Trophoblast cell (in vitro differentiated cells and primary cell): ENCODE measurements at regions not wholly inside any gene's neighbourhood (a gene's known extent, or its start where the extent isn't known, plus 50 kb on each side); places are given as distances from the start of the nearest gene placed in this dataset.

Experiments used
- DNase-seq, 2 donors: peaks; one replicate each; pipeline ENCODE4 v3.0.0-alpha.2; 2016
- H2AFZ ChIP-seq: 2 replicates; pipeline ENCODE4 v1.6.1; 2013; ENCODE audit warnings: low read length, moderate library complexity, mild to moderate bottlenecking; ENCODE audit not compliant: insufficient read depth, poor library complexity
- H2AK5ac ChIP-seq: 2 replicates; pipeline ENCODE4 v1.6.1; 2013; ENCODE audit warnings: mild to moderate bottlenecking, low read length
- H2BK120ac ChIP-seq: 2 replicates; pipeline ENCODE4 v1.6.1; 2013; ENCODE audit warnings: low read length, mild to moderate bottlenecking, moderate library complexity; ENCODE audit not compliant: insufficient read depth, poor library complexity
- H2BK12ac ChIP-seq: 2 replicates; pipeline ENCODE4 v1.6.1; 2013; ENCODE audit warnings: mild to moderate bottlenecking, low read length, moderate library complexity
- H2BK5ac ChIP-seq: 2 replicates; pipeline ENCODE4 v1.6.1; 2013; ENCODE audit warnings: low read length, low read depth, moderate library complexity, mild to moderate bottlenecking; ENCODE audit not compliant: poor library complexity
- H3K14ac ChIP-seq: 2 replicates; pipeline ENCODE4 v1.6.1; 2013; ENCODE audit warnings: mild to moderate bottlenecking, low read length
- H3K18ac ChIP-seq: 2 replicates; pipeline ENCODE4 v1.6.1; 2013; ENCODE audit warnings: mild to moderate bottlenecking, low read length
- H3K23ac ChIP-seq: 2 replicates; pipeline ENCODE4 v1.6.1; 2013; ENCODE audit warnings: low read length
- H3K27ac ChIP-seq: 2 replicates; pipeline ENCODE4 v1.5.1; 2013; ENCODE audit warnings: low read depth, mild to moderate bottlenecking, inconsistent platforms, low read length, moderate library complexity
- H3K27me3 ChIP-seq: 2 replicates; pipeline ENCODE4 v1.6.1; 2013; ENCODE audit warnings: inconsistent platforms, mild to moderate bottlenecking, low read length, moderate library complexity; ENCODE audit not compliant: insufficient read depth
- H3K36me3 ChIP-seq, 2 experiments: 1 replicate in 1 of 2; 2 replicates in 1 of 2; pipeline ENCODE4 v1.6.1; 2013; ENCODE audit warnings: low read length in 2 of 2, mild to moderate bottlenecking in 2 of 2, moderate library complexity in 1 of 2; ENCODE audit not compliant: insufficient read depth in 2 of 2, control insufficient read depth in 1 of 2
- H3K4ac ChIP-seq: 2 replicates; pipeline ENCODE4 v1.6.1; 2013; ENCODE audit warnings: low read depth, mild to moderate bottlenecking, low read length, moderate library complexity
- H3K4me1 ChIP-seq, 2 experiments: 1 replicate in 1 of 2; 2 replicates in 1 of 2; pipeline ENCODE4 v1.6.1; 2013; ENCODE audit warnings: low read length in 2 of 2, mild to moderate bottlenecking in 2 of 2, moderate library complexity in 1 of 2; ENCODE audit not compliant: insufficient read depth in 2 of 2, control insufficient read depth in 1 of 2
- H3K4me2 ChIP-seq: 2 replicates; pipeline ENCODE4 v1.6.1; 2013; ENCODE audit warnings: inconsistent platforms, mild to moderate bottlenecking, low read length, moderate library complexity
- H3K4me3 ChIP-seq: 2 replicates; pipeline ENCODE4 v1.5.1; 2013; ENCODE audit warnings: mild to moderate bottlenecking, low read depth, low read length, inconsistent platforms
- H3K79me1 ChIP-seq: one replicate; pipeline ENCODE4 v1.6.1; 2013; ENCODE audit warnings: low read length
- H3K79me2 ChIP-seq: 2 replicates; pipeline ENCODE4 v1.6.1; 2013; ENCODE audit warnings: low read length, mild to moderate bottlenecking; ENCODE audit not compliant: control insufficient read depth, insufficient read depth, poor library complexity
- H3K9ac ChIP-seq: 2 replicates; pipeline ENCODE4 v1.6.1; 2013; ENCODE audit warnings: mild to moderate bottlenecking, low read length
- H3K9me3 ChIP-seq: 2 replicates; pipeline ENCODE4 v1.6.1; 2013; ENCODE audit warnings: low read depth, mild to moderate bottlenecking, control low read depth, inconsistent platforms, low read length; ENCODE audit not compliant: insufficient read depth
- H4K12ac ChIP-seq: 2 replicates; pipeline ENCODE4 v1.6.1; 2013; ENCODE audit warnings: low read depth, mild to moderate bottlenecking, low read length, moderate library complexity
- H4K8ac ChIP-seq: 2 replicates; pipeline ENCODE4 v1.6.1; 2013; ENCODE audit warnings: low read depth, mild to moderate bottlenecking, low read length, moderate library complexity
- H4K91ac ChIP-seq: one replicate; pipeline ENCODE4 v1.6.1; 2013; ENCODE audit warnings: low read depth, mild to moderate bottlenecking, low read length, moderate library complexity
- WGBS: extraction: QIAGEN DNeasy Blood & Tissue Kit; methylation state at CpG from one replicate; pipeline ENCODE4 v1.1.7; 2013; ENCODE audit warnings: missing lambda C conversion rate; ENCODE audit not compliant: insufficient read length, insufficient coverage; ENCODE audit errors: extremely low coverage; 5-methylcytosine and 5-hydroxymethylcytosine counted together

DNA sequence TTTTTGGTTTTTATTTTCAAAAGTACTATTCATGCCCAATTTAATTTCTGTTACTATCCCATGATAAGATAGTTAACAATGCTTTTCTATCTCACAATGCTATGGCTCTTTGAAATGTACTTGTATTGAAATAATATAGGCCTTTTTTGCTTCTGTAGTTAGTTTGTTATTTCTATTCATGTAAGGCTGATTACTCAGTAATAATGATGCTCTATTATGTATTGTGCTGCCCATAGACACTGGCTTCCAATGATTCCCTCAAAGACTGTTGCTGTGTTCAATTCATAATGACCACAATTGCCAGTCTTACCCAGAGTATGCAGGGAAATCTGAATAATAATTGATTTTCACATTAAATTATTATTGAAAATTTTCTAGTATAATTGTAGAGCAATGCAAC lies 155.5 kb upstream of the POT1 start:
- Histone ChIP-seq H2AK5ac (no peak overlapping the region), H3K27me3 (no peaks in the 10 kb centered on the region), H4K8ac (no peak overlapping the region), H2BK12ac (no peak overlapping the region), H4K12ac (no peak overlapping the region), H3K27ac (no peak overlapping the region), H3K9me3 (no peaks in the 10 kb centered on the region), H3K79me1 (no peaks in the 10 kb centered on the region), H2BK5ac (no peak overlapping the region), H3K4me1 (no peaks in the 10 kb centered on the region), H3K23ac (no peak overlapping the region), H3K79me2 (no peaks in the 10 kb centered on the region), H3K4me3 (no peak overlapping the region), H2BK120ac (no peak overlapping the region), H3K4me2 (no peak overlapping the region), H4K91ac (no peak overlapping the region), H3K4ac (no peak overlapping the region), H3K18ac (no peak overlapping the region), H3K9ac (no peak overlapping the region), H3K36me3 (no peaks in the 10 kb centered on the region), H3K14ac (no peak overlapping the region), H2AFZ (no peak overlapping the region)
- no peak for DNase-seq

DNA sequence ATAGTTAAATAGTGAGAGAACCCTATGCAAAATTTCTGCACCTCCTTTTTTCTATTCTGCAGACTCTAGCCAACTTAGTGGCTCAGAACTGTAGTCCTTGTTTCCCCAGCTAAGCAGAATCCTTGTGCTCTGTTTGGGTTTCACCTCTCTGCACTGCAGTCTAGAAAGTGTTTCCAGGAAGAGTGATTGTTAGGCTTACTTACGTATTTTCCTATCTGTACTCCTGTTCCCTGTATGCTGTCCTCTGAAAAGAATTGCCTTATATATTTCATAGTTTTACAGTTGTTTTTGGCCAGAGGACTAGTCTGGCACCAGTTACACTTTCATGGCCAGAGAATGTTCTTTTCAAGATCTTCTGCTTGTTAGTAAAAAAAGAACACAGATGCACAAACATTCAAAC lies 154.6 kb upstream of the POT1 start:
- Histone ChIP-seq H4K8ac (no peak overlapping the region), H3K27ac (no peak overlapping the region), H2AK5ac (no peak overlapping the region), H3K79me2 (no peaks in the 10 kb centered on the region), H3K4me2 (no peak overlapping the region), H2BK12ac (no peak overlapping the region), H3K18ac (no peak overlapping the region), H4K12ac (no peak overlapping the region), H4K91ac (no peak overlapping the region), H3K14ac (no peak overlapping the region), H2BK120ac (no peak overlapping the region), H2AFZ (no peak overlapping the region), H3K4me3 (no peak overlapping the region), H3K79me1 (no peaks in the 10 kb centered on the region), H3K23ac (no peak overlapping the region), H3K9me3 (no peaks in the 10 kb centered on the region), H3K4ac (no peak overlapping the region), H3K9ac (no peak overlapping the region), H3K4me1 (no peaks in the 10 kb centered on the region), H2BK5ac (no peak overlapping the region), H3K27me3 (no peaks in the 10 kb centered on the region), H3K36me3 (no peaks in the 10 kb centered on the region)
- DNase-seq, result no peak
- WGBS, result no CpG with 5 or more reads among the region's 1 CpG

DNA sequence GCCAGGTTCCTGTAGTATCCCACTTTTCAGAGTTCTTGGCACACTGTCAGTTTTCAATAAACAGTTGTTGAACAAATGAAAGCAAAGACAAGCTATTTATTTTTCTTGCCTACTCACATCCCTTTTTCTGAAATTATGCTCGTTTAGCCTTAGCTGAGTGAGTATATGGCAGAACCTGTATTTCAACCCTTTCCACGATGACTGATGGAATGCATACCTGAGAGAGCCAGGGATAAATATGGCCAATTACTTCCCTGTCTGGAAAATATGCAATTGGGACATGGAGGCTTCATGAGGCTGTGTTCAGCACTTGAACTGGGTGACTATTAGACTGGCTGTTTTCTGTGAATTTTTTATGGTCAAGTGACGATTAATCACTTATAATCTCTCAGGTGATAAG lies 144.5 kb upstream of the POT1 start:
- no peak overlapping the region for H2BK5ac ChIP-seq
- no peak overlapping the region for H3K9ac ChIP-seq
- DNase-seq, result peak; percentile 18 to 71
- no peak overlapping the region for H4K91ac ChIP-seq
- no peak overlapping the region for H3K4me3 ChIP-seq
- no peak overlapping the region for H3K23ac ChIP-seq
- H2AK5ac ChIP-seq, result no peak overlapping the region
- no CpG with 5 or more reads among the region's 3 CpGs for WGBS
- no peak overlapping the region for H3K18ac ChIP-seq
- H3K14ac ChIP-seq, result no peak overlapping the region
- H3K27ac ChIP-seq, result no peak overlapping the region
- no peaks in the 10 kb centered on the region for H3K79me1 ChIP-seq
- no peaks in the 10 kb centered on the region for H3K4me1 ChIP-seq
- H3K36me3 ChIP-seq, result peaks cover 0 to 2% of the 10 kb centered on the region in 2 experiments
- no peak overlapping the region for H4K8ac ChIP-seq
- no peak overlapping the region for H3K4ac ChIP-seq
- no peaks in the 10 kb centered on the region for H3K9me3 ChIP-seq
- H2BK120ac ChIP-seq, result no peak overlapping the region
- no peaks in the 10 kb centered on the region for H3K27me3 ChIP-seq
- H4K12ac ChIP-seq, result no peak overlapping the region
- H3K79me2 ChIP-seq, result no peaks in the 10 kb centered on the region
- no peak overlapping the region for H2BK12ac ChIP-seq
- no peak overlapping the region for H2AFZ ChIP-seq
- H3K4me2 ChIP-seq, result no peak overlapping the region

DNA sequence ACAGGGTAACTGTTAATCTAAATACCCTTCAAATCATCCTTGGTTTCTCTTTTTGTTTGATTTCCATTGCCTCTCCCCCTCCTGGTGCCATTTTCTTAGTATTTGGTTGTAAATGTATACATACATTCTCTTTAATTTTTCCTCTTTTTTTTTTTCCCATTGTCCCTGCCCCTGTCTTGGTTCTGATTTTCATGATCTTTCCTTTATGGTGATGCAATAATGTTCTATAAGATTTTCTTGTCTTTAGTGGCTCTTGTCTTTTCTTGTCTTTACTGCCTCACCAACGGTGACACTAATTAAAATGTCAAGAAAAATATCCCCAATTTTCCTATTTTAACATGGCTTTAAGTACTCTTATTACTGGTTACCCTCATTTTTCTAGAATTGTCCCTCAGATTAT lies 135.9 kb upstream of the POT1 start:
- H3K9ac ChIP-seq, result no peak overlapping the region
- no peak overlapping the region for H4K12ac ChIP-seq
- no peak overlapping the region for H3K27ac ChIP-seq
- no peak overlapping the region for H2BK120ac ChIP-seq
- H3K4ac ChIP-seq, result no peak overlapping the region
- no CpG with 5 or more reads among the region's 1 CpG for WGBS
- no peak overlapping the region for H4K8ac ChIP-seq
- no peak overlapping the region for H3K4me3 ChIP-seq
- H3K79me2 ChIP-seq, result no peaks in the 10 kb centered on the region
- DNase-seq, result no peak
- no peak overlapping the region for H3K4me2 ChIP-seq
- H4K91ac ChIP-seq, result no peak overlapping the region
- no peak overlapping the region for H3K23ac ChIP-seq
- no peak overlapping the region for H2BK12ac ChIP-seq
- no peaks in the 10 kb centered on the region for H3K4me1 ChIP-seq
- H3K14ac ChIP-seq, result no peak overlapping the region
- H3K79me1 ChIP-seq, result no peaks in the 10 kb centered on the region
- H2AK5ac ChIP-seq, result no peak overlapping the region
- no peak overlapping the region for H2AFZ ChIP-seq
- no peaks in the 10 kb centered on the region for H3K27me3 ChIP-seq
- H3K18ac ChIP-seq, result no peak overlapping the region
- H3K9me3 ChIP-seq, result no peaks in the 10 kb centered on the region
- H2BK5ac ChIP-seq, result no peak overlapping the region
- H3K36me3 ChIP-seq, result no peaks in the 10 kb centered on the region

DNA sequence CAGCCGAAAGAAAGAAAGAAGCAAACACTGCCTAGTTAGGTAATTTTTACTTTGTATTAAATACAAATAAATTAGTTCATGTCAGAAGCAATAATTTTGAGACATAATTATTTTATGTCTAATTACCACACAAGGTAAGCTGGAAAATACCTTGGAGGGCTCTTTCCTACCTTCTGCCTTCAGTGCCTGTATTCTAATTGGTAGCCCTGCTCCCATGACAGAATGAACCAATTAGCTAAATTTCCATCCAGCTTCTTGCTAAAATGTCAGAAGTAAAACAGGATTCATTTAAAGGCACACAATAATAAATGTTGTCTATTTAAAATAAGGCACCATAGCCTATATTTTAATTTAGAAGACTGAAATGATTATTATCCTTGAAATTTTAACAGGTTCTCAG lies 135.4 kb upstream of the POT1 start:
- Histone ChIP-seq H3K4me1 (no peaks in the 10 kb centered on the region), H2AFZ (no peak overlapping the region), H3K27ac (no peak overlapping the region), H3K36me3 (no peaks in the 10 kb centered on the region), H3K18ac (no peak overlapping the region), H4K8ac (no peak overlapping the region), H3K23ac (no peak overlapping the region), H3K9ac (no peak overlapping the region), H2BK5ac (no peak overlapping the region), H3K4me3 (no peak overlapping the region), H2BK12ac (no peak overlapping the region), H3K4ac (no peak overlapping the region), H2AK5ac (no peak overlapping the region), H4K12ac (no peak overlapping the region), H4K91ac (no peak overlapping the region), H3K4me2 (no peak overlapping the region), H3K27me3 (no peaks in the 10 kb centered on the region), H3K9me3 (no peaks in the 10 kb centered on the region), H2BK120ac (no peak overlapping the region), H3K79me2 (no peaks in the 10 kb centered on the region), H3K14ac (no peak overlapping the region), H3K79me1 (no peaks in the 10 kb centered on the region)
- no peak for DNase-seq
- WGBS, result no CpG with 5 or more reads among the region's 1 CpG
